H1 (cell line): ENCODE measurements at regions not wholly inside any gene's neighbourhood (a gene's known extent, or its start where the extent isn't known, plus 50 kb on each side); places are given as distances from the start of the nearest gene placed in this dataset.

Experiments
- CTCF ChIA-PET: fragments of 300-600 bp; sonication (Branson Sonifier 250); formaldehyde crosslinking; loops from one replicate; lab custom pipeline; 2021; ENCODE audit not compliant: partially characterized antibody; lab: Charles Lee
- POLR2A ChIA-PET: fragments of 300-600 bp; sonication (Branson Sonifier 250); formaldehyde crosslinking; loops from one replicate; lab custom pipeline; 2021; ENCODE audit warnings: inconsistent platforms; ENCODE audit not compliant: partially characterized antibody; lab: Charles Lee
- DNase-seq, 2 experiments: peaks; one replicate each; pipeline versions ENCODE4 v3.0.0 to v3.0.0-alpha.2; 2010 to 2022; ENCODE audit warnings: low spot score in 2 of 2, low read depth in 1 of 2, mixed read lengths in 1 of 2
- FAIRE-seq: peaks from 2 replicates; lab custom pipeline; 2011; peaks lifted over from hg19 to GRCh38; lab: Jason Lieb, UNC
- H2AFZ ChIP-seq: 2 replicates; pipeline ENCODE4 v1.8.1; 2012; ENCODE audit warnings: low read length, inconsistent platforms
- H2AK5ac ChIP-seq: 2 replicates; pipeline ENCODE4 v1.6.1; 2013; ENCODE audit warnings: low read depth, low read length
- H2BK120ac ChIP-seq: replicated peaks from 2 replicates; pipeline ENCODE3; 2013; ENCODE audit warnings: low read depth, low read length, inconsistent platforms
- H2BK12ac ChIP-seq: 2 replicates; pipeline ENCODE4 v1.6.1; 2013; ENCODE audit warnings: low read depth, low read length
- H2BK15ac ChIP-seq: 2 replicates; pipeline ENCODE4 v1.6.1; 2013; ENCODE audit warnings: low read length
- H2BK20ac ChIP-seq: 2 replicates; pipeline ENCODE4 v1.6.1; 2013; ENCODE audit warnings: low read length
- H2BK5ac ChIP-seq: 2 replicates; pipeline ENCODE4 v1.6.1; 2013; ENCODE audit warnings: low read depth, low read length
- H3K14ac ChIP-seq: 2 replicates; pipeline ENCODE4 v1.6.1; 2013; ENCODE audit warnings: inconsistent platforms; ENCODE audit not compliant: insufficient read length
- H3K18ac ChIP-seq: 2 replicates; pipeline ENCODE4 v1.6.1; 2013; ENCODE audit warnings: low read length; ENCODE audit errors: extremely low read depth
- H3K23ac ChIP-seq: 2 replicates; pipeline ENCODE4 v1.6.1; 2013; ENCODE audit warnings: inconsistent platforms; ENCODE audit not compliant: insufficient read length
- H3K23me2 ChIP-seq: 2 replicates; pipeline ENCODE4 v1.6.1; 2013; ENCODE audit warnings: low read depth, low read length
- H3K27ac ChIP-seq: 2 replicates; pipeline ENCODE4 v1.6.1; 2011; ENCODE audit warnings: low read depth, low read length, inconsistent platforms
- H3K27me3 ChIP-seq, 4 experiments: replicated peaks in 1 of 4; 1 replicate in 1 of 4; 2 replicates in 3 of 4; pipeline versions ENCODE4 v1.6.1 to v1.8.1; 2011 to 2013; ENCODE audit warnings: low read length in 3 of 4, mild to moderate bottlenecking in 3 of 4, inconsistent platforms in 2 of 4, mixed read lengths in 2 of 4, moderate library complexity in 1 of 4; ENCODE audit not compliant: control insufficient read depth in 3 of 4, insufficient read depth in 3 of 4; ENCODE audit errors: extremely low read depth in 1 of 4
- H3K36me3 ChIP-seq, 4 experiments: 2 replicates each; pipeline versions ENCODE4 v1.6.1 to v1.8.1; 2011 to 2013; ENCODE audit warnings: mild to moderate bottlenecking in 4 of 4, low read length in 3 of 4, moderate library complexity in 2 of 4, control low read depth in 1 of 4, inconsistent platforms in 1 of 4; ENCODE audit not compliant: insufficient read depth in 4 of 4, control insufficient read depth in 2 of 4
- H3K4ac ChIP-seq: replicated peaks from 2 replicates; pipeline ENCODE3; 2013; ENCODE audit warnings: low read length, low read depth, mixed read lengths, inconsistent platforms; ENCODE audit not compliant: insufficient read length
- H3K4me1 ChIP-seq, 4 experiments: replicated peaks in 1 of 4; 1 replicate in 1 of 4; 2 replicates in 3 of 4; pipeline versions ENCODE4 v1.6.1 to v1.8.1; 2011 to 2013; ENCODE audit warnings: low read length in 3 of 4, inconsistent platforms in 2 of 4, mixed read lengths in 1 of 4; ENCODE audit not compliant: insufficient read depth in 4 of 4, control insufficient read depth in 3 of 4
- H3K4me2 ChIP-seq, 2 experiments: 2 replicates each; pipeline versions ENCODE4 v1.6.1 to v1.8.1; 2011 to 2013; ENCODE audit warnings: low read depth in 2 of 2, low read length in 2 of 2, control low read depth in 1 of 2, inconsistent platforms in 1 of 2, mild to moderate bottlenecking in 1 of 2; ENCODE audit not compliant: insufficient read depth in 1 of 2
- H3K4me3 ChIP-seq, 4 experiments: fragments of 200-600, 300-600 bp in 1 of 4; sonication (generic), shearing (Covaris generic), sonication (Bioruptor Twin) in 1 of 4; 2 replicates each; pipeline versions ENCODE4 v1.5.1 to v1.8.1; 2011 to 2016; ENCODE audit warnings: low read length in 4 of 4, low read depth in 3 of 4, control low read depth in 2 of 4, inconsistent platforms in 2 of 4, mild to moderate bottlenecking in 2 of 4, mixed read lengths in 1 of 4, moderate library complexity in 1 of 4; ENCODE audit not compliant: insufficient read depth in 2 of 4; ENCODE audit errors: extremely low read depth in 1 of 4
- H3K56ac ChIP-seq: replicated peaks from 2 replicates; pipeline ENCODE3; 2013; ENCODE audit warnings: low read depth, mild to moderate bottlenecking, mixed read lengths, low read length, inconsistent platforms; ENCODE audit not compliant: insufficient read length
- H3K79me1 ChIP-seq: 2 replicates; pipeline ENCODE4 v1.6.1; 2013; ENCODE audit warnings: low read depth, low read length, control low read depth
- H3K79me2 ChIP-seq, 2 experiments: 2 replicates each; pipeline versions ENCODE4 v1.6.1 to v1.8.1; 2012 to 2013; ENCODE audit warnings: low read length in 2 of 2, mild to moderate bottlenecking in 2 of 2, inconsistent platforms in 1 of 2; ENCODE audit not compliant: insufficient read depth in 2 of 2, control insufficient read depth in 1 of 2
- H3K9ac ChIP-seq, 4 experiments: replicated peaks in 1 of 4; 1 replicate in 1 of 4; 2 replicates in 3 of 4; pipeline versions ENCODE4 v1.6.1 to v1.8.1; 2011 to 2013; ENCODE audit warnings: low read depth in 3 of 4, low read length in 3 of 4, control low read depth in 2 of 4, mild to moderate bottlenecking in 2 of 4, moderate library complexity in 2 of 4, inconsistent platforms in 1 of 4; ENCODE audit errors: extremely low read depth in 1 of 4
- H3K9me3 ChIP-seq, 2 experiments: 2 replicates each; pipeline versions ENCODE4 v1.6.1 to v1.8.1; 2012 to 2013; ENCODE audit warnings: mild to moderate bottlenecking in 2 of 2, moderate library complexity in 2 of 2, control low read depth in 1 of 2, inconsistent platforms in 1 of 2, low read depth in 1 of 2, low read length in 1 of 2, mixed read lengths in 1 of 2; ENCODE audit not compliant: insufficient read depth in 2 of 2
- H4K20me1 ChIP-seq, 2 experiments: replicated peaks in 1 of 2; 2 replicates each; pipeline versions ENCODE3 to v1.8.1; 2011 to 2013; ENCODE audit warnings: inconsistent platforms in 2 of 2, low read length in 2 of 2, mild to moderate bottlenecking in 1 of 2; ENCODE audit not compliant: insufficient read depth in 2 of 2, control insufficient read depth in 1 of 2
- H4K5ac ChIP-seq: 2 replicates; pipeline ENCODE4 v1.6.1; 2013; ENCODE audit warnings: low read length, low read depth, mixed read lengths, inconsistent platforms; ENCODE audit not compliant: insufficient read length
- H4K8ac ChIP-seq: 2 replicates; pipeline ENCODE4 v1.8.0; 2013; ENCODE audit warnings: mild to moderate bottlenecking, moderate library complexity, low read length, inconsistent platforms; ENCODE audit not compliant: insufficient read depth; ENCODE audit errors: extremely low read depth
- H4K91ac ChIP-seq: replicated peaks from 2 replicates; pipeline ENCODE3; 2013; ENCODE audit warnings: low read length, mixed read lengths, inconsistent platforms; ENCODE audit not compliant: insufficient read length
- ASH2L ChIP-seq: fragments of 200-600, 300-600 bp; sonication (generic); IDR thresholded peaks from one replicate; pipeline ENCODE4 v1.7.1; 2017; ENCODE audit warnings: low read length
- ATF3 ChIP-seq: IDR thresholded peaks from 2 replicates; pipeline ENCODE4 v1.6.1; 2011; ENCODE audit warnings: low read depth, mild to moderate bottlenecking, low read length; ENCODE audit not compliant: insufficient read depth
- BCL11A ChIP-seq, 2 experiments: IDR thresholded peaks; one replicate each; pipeline ENCODE4 v1.6.1; 2011; ENCODE audit warnings: low read depth in 2 of 2, low read length in 2 of 2, mild to moderate bottlenecking in 2 of 2
- CEBPB ChIP-seq: IDR thresholded peaks from 2 replicates; pipeline ENCODE4 v1.6.1; 2012; ENCODE audit warnings: low read depth, low read length
- CTCF ChIP-seq, 3 experiments: IDR thresholded peaks; 1 replicate in 2 of 3; 2 replicates in 1 of 3; pipeline versions ENCODE4 v1.5.1 to v1.6.1; 2011; ENCODE audit warnings: low read length in 3 of 3, mild to moderate bottlenecking in 3 of 3, inconsistent platforms in 2 of 3, low read depth in 1 of 3, moderate library complexity in 1 of 3; ENCODE audit not compliant: insufficient read depth in 1 of 3; ENCODE audit errors: control extremely low read depth in 1 of 3
- KDM5A ChIP-seq: fragments of 200-600 bp; IDR thresholded peaks from 2 replicates; pipeline ENCODE4 v1.7.1; 2012; ENCODE audit warnings: mild to moderate bottlenecking, low read length, inconsistent platforms, mixed read lengths
- NANOG ChIP-seq: IDR thresholded peaks from 2 replicates; pipeline ENCODE4 v1.6.1; 2011; ENCODE audit warnings: low read length, low read depth, mild to moderate bottlenecking, inconsistent platforms; ENCODE audit not compliant: insufficient read depth, poor library complexity, severe bottlenecking
- RAD21 ChIP-seq, 2 experiments: IDR thresholded peaks in 1 of 2; conservative IDR thresholded peaks in 1 of 2; 2 replicates each; pipeline ENCODE4 v1.6.1; 2011; ENCODE audit warnings: low read depth in 2 of 2, low read length in 2 of 2, improper control_type of control experiment in 1 of 2, inconsistent platforms in 1 of 2, mild to moderate bottlenecking in 1 of 2, moderate library complexity in 1 of 2
- RBBP5 ChIP-seq: IDR thresholded peaks from 2 replicates; pipeline ENCODE4 v1.7.1; 2012; ENCODE audit warnings: low read depth, mild to moderate bottlenecking, inconsistent platforms, low read length, moderate library complexity, borderline replicate concordance
- YY1 ChIP-seq: IDR thresholded peaks from 2 replicates; pipeline ENCODE4 v1.6.1; 2011; ENCODE audit warnings: low read depth, mild to moderate bottlenecking, low read length
- WGBS, 2 experiments: shearing (Covaris generic) in 1 of 2; methylation state at CpG; one replicate each; pipeline versions ENCODE4 v1.1.6 to v1.1.7; 2013 to 2015; ENCODE audit warnings: low lambda C conversion rate in 2 of 2, mixed read lengths in 2 of 2, inconsistent platforms in 1 of 2, low coverage in 1 of 2, missing lambda C conversion rate in 1 of 2; ENCODE audit not compliant: insufficient replicate concordance in 2 of 2, insufficient coverage in 1 of 2, insufficient read length in 1 of 2; ENCODE audit errors: extremely low coverage in 1 of 2, missing lambda C conversion rate in 1 of 2; 5-methylcytosine and 5-hydroxymethylcytosine counted together

- FAIRE-seq, result peak; percentile 95
- H3K27ac ChIP-seq, result no peak overlapping the region
- no peak overlapping the region for H2AFZ ChIP-seq
- TF ChIP-seq YY1 (peak; percentile 31; the same call in 1 of the 2 replicates), CEBPB (peak; percentile 35; the same call in 1 of the 2 replicates), RBBP5 (no peak), BCL11A (IDR thresholded peaks at IDR 0.05; ENCODE audit: low read depth in 2 of 2, low read length in 2 of 2) (no peak), RAD21 (IDR thresholded peaks at IDR 0.05 in 1 of 2, conservative IDR thresholded peaks at IDR 0.05 in 1 of 2; ENCODE audit: low read depth in 2 of 2, low read length in 2 of 2) (peak; percentile 95 to 96), KDM5A (no peak), NANOG (no peak), CTCF (IDR thresholded peaks at IDR 0.05; ENCODE audit: control extremely low read depth in 1 of 3, insufficient read depth in 1 of 3, low read depth in 1 of 3, low read length in 3 of 3) (peak; percentile 54 to 100 (median 97)), ASH2L (no peak), ATF3 (peak; percentile 55; the same call in 1 of the 2 replicates)
These were observed 337.7 kb upstream of the NPVF start for GRCh38 chr7:25565949-25566348.

More at GRCh38 chr7:25565949-25566348, 337.7 kb upstream of the NPVF start:
- Histone ChIP-seq H3K9me3 (no peaks in the 10 kb centered on the region), H3K14ac (no peak overlapping the region), H4K91ac (no peak overlapping the region), H2BK120ac (no peak overlapping the region), H3K18ac (no peak overlapping the region), H4K20me1 (no peaks in the 10 kb centered on the region), H3K4me1 (peaks cover 0 to 4% (median 2%) of the 10 kb centered on the region in 4 experiments; a peak in 2 of 7 replicates), H3K56ac (no peak overlapping the region), H2BK20ac (no peak overlapping the region), H3K79me2 (no peaks in the 10 kb centered on the region), H3K23me2 (no peaks in the 10 kb centered on the region), H3K27me3 (no peaks in the 10 kb centered on the region), H3K9ac (no peak overlapping the region), H4K5ac (no peak overlapping the region), H3K23ac (no peak overlapping the region), H3K79me1 (no peaks in the 10 kb centered on the region), H2BK5ac (no peak overlapping the region), H3K4ac (no peak overlapping the region), H2BK15ac (no peak overlapping the region), H2AK5ac (no peak overlapping the region), H3K4me3 (no peak overlapping the region), H4K8ac (no peak overlapping the region), H3K4me2 (no peak overlapping the region), H2BK12ac (no peak overlapping the region), H3K36me3 (no peaks in the 10 kb centered on the region)
- ChIA-PET POLR2A (no interaction called here), CTCF (interaction anchor here (0.7 to 12.5 kb wide), 50 partner anchors 9 to 349 kb away, joined by 3 to 283 read pairs (median 5); no protein-coding TSS in a partner anchor)
- WGBS, 2 experiments, result 2% methylated on average over 7 of the region's 7 CpGs; no CpG with 5 or more reads in 1 of the 2 experiments
- peak; percentile 27 to 75 for DNase-seq
